Stimulated activated CD8-positive, alpha-beta memory T cell treated with anti-CD3 and anti-CD28 coated beads, Interleukin-7, amount 100 ng/mL, for 1 hour (primary cell): ENCODE measurements at regions not wholly inside any gene's neighbourhood (a gene's known extent, or its start where the extent isn't known, plus 50 kb on each side); places are given as distances from the start of the nearest gene placed in this dataset.
"Not testable (repeated sequence)": the region's sequence is repeated elsewhere in the genome, so short reads cannot be mapped to it uniquely, and the experiment has no call there.

ENCODE experiments used
- DNase-seq, 2 donors: peaks; one replicate each; pipeline ENCODE4 v3.0.0-alpha.2; 2020; ENCODE audit warnings: low read depth in 2 of 2

DNA sequence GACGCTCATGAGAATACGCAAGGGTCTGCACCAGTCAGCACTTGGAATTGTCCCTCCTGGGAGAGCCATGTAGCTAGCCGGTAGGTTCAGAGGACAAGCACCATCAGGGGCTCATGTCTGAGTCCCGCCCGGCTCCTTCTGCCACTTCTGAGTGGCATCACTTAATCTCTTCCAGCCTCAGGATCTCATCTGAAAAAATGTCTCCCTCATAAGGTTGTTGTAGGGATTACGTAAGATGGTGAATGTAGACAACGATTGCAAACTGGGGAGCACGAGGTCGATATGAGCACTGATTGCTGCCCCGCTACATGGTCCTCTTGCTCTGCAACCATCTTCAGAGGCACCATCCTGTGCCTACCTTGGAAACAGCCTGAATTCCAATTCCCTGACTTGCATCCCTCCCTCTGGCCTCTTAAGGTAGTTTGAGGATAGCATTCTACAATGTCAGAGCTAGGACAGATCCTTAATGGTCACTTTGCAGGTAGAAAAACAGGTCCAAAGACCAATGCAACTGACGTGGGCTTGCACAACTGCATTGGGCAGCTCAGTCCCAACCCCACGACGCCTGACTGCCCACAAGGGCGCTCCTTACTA lies 115.8 kb upstream of the TMEM45B start:
- no peak for DNase-seq

DNA sequence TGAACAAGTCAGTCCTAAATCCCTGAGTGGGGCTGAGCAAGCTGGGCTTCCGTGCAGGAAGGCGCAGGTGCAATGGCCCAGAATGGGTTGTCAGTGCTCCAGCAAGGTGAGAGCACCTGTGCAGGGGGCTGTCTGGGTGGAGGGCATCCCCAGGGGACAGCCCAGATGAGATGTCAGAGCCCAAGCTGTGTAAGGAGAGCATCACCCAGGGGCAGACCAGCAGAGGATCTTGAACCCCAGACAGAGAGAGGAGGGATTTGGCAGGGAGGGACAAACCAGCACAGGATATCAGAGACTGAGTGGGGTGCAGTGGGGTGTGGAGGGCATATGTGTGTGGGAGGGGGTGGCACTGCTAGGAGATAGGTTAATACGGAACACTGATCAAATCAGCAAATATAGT lies 114.9 kb upstream of the TMEM45B start:
- no peak for DNase-seq

DNA sequence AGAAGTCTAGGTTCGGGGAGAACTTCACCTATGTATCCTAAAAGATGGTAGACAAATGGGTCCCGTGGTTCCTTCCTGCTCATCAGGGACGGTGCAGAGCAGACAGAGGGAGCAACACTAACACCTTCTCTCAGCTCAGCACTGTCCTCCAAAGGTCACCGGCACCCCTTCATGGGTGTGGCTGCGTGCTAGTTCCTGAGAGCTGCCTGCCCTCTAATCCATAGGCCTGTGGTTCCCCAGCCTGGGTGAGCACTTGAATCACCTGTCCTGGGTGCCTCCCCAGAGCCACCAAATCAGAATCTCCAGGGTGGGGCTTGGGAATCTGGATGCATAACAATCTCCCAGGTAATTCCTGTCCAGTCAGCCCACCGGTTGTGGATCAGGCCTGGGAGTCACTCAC lies 113.9 kb upstream of the TMEM45B start:
- no peak for DNase-seq

DNA sequence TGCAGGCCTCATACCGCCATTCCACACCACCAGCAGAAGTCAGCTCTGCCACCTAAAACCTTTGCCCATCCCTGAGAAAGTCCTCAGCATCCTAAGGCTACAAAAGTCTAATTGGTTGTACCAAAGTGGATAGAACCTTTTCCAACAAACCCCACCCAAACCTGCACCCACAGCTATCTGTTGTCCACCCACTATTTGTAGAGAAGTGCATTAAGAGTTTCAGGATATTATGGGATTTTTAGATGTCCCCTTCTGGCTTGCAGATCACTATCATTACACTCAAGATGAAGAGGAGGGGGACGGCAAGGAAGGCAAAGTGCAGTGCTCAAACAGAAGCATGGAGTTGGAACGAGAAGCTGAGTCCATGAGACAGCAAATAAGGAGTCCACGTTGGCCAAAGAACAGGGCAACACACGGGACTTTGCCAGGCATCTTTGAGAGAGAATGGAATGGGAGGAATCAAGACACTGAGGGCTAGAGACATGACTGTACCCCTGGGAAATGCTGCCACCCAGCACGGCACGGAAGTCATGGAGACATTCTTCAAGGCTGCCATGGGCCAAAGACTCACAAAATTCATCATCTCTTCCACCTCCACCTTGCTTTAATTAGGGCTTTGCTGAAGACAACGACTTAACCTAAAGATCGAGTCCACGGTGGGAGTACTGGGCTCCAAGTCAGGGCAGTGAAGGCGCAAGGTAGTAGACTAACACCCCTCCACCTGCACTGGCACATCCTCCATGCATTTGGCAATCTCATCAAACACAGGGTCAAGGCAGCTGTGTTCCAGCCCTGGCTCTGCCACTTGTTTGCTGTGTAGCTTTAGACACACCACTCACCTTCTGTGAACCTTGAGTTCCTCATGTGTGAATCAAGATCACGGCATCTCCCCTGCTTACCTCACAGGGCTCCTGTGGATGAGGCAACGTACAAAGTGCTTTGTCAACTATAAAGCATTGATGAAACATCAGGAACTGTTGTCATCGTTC lies 112.9 kb upstream of the TMEM45B start:
- DNase-seq, result no peak

DNA sequence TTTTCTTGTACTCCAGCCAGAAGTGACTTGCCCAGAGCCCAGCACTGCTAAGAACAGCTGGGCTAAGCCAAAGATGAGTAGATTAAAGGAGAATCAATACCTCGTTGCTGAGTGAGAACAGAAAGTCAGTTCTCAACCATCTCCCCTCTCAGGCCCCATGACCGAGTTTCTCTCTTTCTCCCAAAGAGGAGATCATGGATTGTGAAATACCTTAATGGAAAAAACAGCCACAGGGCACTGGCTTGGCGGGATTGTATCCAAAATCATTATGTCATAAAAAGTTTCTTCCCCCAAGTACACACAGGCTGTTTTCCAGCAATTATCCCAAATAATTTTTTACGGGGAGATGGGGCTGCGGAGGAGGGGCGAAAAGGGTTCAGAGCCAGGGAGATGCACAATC lies 111.8 kb upstream of the TMEM45B start:
- DNase-seq, result no peak

DNA sequence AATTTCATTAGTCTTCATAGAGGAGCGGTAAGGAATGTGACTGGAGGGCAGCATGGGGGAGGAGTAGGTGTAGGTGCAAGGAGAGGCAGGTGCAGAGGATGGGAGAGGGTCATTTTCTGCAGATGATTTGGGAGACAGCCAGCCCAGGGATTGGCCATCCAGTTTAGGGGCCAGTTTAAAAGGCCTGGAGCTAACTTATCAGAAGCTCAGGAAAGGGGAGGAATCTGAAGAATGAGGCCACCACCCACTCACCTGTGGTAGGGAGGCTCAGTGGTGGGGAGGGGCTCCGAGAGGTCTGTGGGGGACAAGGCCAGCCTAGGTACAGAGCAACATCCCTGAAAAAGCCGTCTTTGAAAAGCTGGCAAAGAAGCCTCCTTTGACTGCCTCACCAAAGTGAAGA lies 110.8 kb upstream of the TMEM45B start:
- DNase-seq, result no peak

DNA sequence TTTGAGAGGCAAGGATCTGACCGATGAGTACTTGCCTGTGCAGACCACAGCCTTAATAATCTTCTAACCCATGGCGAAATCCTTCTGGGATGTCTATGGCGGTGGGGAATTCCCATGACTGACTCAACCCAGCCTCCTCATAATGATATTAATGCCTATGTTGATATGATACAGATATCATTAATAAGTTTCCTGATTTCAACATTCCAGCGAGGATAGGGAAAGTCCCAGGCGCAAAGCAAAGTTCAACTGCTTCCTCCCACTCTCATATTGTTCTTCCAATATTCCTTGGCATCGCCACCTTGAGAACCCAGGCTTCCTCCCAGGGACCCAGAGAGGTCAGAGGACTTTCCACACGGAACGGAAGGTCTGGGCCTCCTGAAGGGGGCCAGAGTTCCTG lies 110.3 kb upstream of the TMEM45B start:
- DNase-seq, result no peak

DNA sequence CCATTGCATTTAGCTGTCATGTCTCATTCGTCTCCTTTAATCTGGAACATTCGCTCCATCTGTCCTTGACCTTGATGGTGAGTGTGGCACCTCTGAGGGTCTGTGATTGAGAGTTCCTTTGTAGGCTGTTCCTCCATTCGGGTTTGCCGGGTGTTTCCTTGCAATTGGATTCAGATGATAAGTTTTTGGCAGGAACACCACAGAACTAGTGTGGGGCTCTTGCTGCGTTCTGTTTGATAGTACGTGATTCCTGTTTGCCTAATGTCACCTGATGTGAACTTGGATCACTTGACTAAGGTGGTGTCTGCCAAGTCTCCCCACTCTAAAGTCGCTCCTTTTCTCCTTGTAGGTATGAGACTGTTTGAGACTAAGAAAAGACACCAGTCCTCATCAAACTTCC lies 109.7 kb upstream of the TMEM45B start:
- no peak for DNase-seq

DNA sequence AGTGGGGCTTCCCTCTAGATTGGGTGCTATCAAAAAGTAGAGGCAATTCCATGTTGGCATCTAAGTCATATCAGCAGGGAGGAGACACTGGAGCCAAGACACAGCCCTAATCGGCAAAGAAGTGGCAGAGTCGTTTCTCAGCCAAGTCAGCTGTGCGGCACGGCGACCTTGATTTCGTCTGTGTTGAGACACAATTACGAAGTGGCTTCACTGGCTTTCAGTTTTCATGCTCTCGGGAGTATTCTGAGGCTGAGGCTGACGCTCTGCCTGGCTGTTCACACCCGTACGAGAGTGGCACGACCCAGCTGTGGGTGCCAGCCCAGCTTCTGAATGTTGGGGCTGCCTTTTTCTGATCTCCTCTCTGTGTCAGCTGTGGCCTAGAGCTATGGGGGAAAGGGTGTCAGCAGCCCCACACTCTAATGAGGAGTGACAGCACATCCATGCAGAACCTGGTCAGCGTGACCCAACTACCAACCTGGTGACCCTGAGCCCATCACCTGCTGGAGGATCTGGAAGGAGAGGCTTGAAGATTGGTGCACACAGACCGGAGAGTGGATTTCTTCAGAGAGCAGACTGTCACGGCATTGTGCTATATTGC lies 105.7 kb upstream of the TMEM45B start:
- DNase-seq, result no peak

DNA sequence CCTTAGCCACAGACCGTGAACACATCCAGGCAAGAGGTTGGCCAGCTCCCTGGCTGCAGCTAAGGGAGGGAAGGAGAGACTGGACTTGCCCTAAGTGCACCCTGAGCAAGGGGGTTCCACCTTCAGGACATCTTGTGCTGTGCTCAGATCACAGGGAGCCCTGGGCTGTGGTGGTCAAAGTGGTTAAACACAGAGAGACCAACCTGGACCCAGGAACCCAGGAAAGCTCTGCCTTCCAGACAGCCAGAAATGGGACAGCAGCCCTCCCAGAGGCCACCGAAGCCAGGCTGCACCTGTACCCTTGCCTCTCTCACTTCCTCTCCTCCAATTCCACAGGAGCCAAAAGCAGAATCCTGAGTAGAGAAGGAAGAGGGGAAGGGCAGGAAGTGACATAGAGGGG lies 105.2 kb upstream of the TMEM45B start:
- no peak for DNase-seq

DNA sequence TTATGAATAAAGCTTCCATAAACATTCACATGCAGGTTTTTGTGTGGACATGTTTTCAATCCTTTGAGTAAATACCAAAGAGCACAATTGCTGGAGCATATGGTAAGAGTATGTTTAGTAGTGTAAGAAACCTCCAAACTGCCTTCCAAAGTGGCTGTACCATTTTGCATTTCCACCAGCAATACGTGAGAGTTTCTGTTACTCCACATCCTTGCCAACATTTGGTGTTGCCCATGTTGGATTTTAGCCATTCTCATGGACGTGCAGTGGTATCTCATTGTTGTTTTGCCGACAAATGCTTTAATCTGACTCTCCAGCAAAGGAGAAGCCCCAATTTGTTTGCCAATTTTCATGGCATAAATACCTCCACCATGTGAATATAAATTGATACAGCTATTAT lies 103.9 kb upstream of the TMEM45B start:
- no peak for DNase-seq

DNA sequence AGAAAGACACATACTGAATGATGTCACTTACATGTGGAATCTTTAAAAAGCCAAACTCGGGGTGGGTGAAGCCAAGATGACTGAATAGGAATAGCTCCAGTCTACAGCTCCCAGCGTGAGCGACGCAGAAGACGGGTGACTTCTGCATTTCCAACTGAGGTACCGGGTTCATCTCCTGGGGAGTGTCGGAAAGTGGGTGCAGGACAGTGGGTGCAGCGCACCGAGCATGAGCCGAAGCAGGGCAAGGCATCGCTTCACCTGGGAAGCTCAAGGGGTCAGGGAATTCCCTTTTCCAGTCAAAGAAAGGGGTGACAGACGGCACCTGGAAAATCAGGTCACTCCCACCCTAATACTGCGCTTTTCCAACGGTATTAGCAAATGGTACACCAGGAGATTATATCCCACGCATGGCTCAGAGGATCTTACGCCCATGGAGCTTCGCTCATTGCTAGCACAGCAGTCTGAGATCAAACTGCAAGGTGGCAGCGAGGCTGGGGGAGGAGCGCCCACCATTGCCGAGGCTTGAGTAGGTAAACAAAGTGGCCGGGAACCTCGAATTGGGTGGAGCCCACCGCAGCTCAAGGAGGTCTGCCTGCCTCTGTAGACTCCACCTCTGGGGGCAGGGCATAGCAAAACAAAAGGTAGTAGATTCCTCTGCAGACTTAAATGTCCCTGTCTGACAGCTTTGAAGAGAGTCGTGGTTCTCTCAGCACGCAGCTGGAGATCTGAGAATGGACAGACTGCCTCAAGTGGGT lies 103.0 kb upstream of the TMEM45B start:
- DNase-seq, result not testable (repeated sequence)

DNA sequence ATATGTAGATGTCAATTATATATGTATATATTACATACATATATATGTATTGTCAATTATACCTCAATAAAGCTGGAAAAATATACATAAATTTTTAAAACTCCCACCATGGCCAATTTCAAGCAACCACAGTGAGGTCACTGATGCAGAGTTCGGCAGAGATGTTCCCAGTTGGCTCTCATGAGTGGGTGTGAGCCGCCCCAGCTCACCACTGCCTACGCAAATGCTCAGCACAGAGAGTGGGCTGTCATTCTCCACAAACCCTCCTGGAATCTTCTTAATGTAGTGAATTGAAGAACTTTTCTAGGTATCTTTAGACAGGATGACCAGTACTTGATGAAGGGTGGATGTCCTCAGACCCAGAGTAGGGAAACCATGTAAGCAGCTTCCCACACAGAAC lies 96.6 kb upstream of the TMEM45B start:
- no peak for DNase-seq

DNA sequence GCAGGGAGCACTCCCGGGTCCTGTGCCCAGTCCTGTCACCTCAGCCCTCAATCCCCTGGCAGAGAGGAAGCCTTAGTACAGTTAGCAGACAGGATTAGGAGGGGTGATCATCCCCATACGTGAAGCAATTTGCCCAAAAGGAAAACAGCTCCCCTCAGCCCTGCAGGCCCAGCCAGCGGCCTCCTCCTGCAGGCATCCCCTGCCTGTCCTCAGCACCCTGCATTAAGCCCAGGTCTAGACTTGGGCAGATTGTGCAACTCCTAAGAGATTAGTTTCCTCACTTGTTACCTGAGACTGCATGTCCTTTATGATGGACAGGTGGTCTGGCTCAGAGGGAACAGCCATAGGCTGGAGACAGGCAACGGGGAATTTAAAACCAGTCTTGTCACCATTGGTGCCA lies 95.5 kb upstream of the TMEM45B start:
- DNase-seq, result no peak

DNA sequence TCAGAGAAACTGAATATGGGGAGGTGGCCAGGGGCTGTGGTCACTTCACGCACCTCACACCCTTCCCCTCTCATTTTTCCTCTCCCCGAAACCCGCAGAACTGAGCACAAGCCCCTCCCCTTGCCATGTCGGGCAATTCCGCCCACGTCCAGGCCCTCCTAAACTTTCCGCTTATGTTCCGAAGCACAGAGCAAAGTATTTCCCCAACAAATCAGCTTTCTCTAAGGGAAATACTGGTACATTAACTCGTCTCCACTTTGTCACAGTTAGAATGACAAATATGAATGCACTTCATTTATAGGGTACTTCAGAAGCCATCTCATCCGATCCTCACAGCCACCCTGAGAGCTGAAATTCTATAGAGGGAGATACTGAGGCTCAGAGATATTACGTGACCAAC lies 94.7 kb upstream of the TMEM45B start:
- DNase-seq, result no peak

DNA sequence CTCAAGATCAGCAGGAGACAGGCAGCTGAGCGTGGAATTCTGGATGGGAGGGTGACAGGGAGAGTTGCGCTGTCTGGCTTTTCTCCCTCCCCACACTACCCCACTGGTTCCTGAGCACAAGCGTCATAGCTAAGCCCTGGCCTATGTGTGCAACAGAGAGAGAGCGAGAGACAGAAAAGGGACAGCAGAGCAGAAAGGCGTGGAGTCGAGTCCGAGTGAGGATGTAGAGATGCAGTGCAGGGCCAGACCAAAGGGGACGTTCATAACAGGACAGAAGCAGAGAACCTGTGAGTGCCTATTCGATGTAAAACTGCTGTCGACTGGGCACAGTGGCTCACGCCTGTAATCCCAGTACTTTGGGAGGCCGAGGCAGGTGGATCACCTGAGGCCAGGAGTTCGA lies 94.0 kb upstream of the TMEM45B start:
- DNase-seq, result no peak

DNA sequence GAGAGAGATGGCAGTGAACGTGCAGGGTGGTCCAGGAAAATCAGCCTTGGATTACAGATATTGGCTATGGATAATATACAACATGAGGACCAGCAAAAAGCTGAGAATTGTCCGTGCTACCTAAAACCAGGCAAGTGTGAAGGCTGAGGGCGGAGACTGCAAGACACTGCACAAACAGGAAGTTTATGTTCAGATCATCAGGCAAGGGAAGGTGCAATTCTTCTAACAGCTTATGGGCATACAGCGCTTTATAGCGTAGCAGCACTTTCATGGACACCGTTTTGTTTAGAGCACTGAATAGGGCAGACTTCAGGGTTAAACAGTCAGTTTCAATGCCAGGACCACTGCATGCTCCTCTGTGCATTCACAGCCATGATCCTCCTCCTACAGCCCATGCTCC lies 93.1 kb upstream of the TMEM45B start:
- DNase-seq, result no peak

DNA sequence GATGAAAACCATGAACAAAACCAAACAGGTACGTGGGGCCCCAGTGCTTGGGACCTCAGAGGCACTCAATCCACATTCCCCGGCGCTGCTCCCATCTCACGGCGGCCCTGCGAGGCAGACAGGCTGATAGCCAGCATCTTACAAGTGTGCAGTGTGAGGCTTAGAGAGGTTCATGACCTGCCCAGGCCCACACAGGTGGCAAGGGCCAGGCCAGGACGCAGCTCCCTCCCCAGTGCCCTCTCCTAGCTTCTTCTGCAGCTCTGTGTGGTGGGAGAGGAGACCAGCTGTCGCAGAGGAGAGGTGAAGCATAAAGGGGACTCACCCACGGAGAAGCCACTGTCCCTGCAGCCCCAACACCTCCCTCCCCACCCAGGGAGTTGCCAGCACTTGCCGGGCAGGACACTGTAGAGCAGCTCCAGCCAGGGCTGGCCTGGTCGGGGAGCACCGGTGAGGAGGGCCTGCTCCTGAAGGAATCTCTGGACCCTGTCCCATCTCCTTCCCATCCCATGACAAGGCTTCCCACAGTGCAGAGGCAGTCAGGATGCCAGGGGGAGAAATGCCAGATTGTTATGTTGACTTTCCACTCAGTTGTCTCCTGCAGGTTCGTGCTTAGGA lies 92.4 kb upstream of the TMEM45B start:
- DNase-seq, result no peak

DNA sequence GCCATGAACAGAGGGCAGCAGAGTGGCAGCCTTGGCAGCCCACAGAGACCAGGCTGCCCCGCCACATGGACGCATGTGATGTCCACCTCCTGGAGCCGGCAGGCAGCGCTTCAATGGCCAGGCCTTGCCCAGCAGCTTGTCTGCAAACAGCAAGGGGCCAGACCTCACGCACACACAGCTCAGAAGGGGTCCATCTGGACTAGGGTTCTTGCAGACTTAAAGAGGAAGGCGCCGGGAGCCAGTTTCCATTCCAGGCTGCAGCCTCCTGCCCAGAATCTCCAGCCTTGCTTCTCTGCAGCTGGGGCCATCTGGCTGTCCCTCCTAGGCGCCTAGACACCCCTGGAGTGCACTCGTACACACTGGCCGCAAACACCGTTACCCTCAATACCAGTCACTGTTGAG lies 91.9 kb upstream of the TMEM45B start:
- no peak for DNase-seq

DNA sequence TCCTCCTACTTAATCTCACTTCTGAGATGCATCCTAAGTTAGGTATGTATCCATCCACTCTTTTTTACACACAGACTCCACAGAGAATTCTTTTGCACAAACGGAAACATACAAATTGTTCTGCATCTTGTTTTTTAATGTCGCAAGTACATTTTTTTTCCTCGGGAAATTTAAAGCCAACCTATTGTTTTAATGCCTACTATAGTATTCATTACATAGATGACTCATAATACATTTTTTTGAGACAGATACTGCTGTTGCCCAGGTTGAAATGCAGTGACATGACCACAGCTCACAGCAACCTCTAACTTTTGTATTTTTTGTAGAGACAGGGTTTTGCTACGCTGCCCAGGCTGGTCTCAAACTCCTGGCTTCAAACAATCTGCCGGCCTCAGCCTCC lies 90.8 kb upstream of the TMEM45B start:
- no peak for DNase-seq

DNA sequence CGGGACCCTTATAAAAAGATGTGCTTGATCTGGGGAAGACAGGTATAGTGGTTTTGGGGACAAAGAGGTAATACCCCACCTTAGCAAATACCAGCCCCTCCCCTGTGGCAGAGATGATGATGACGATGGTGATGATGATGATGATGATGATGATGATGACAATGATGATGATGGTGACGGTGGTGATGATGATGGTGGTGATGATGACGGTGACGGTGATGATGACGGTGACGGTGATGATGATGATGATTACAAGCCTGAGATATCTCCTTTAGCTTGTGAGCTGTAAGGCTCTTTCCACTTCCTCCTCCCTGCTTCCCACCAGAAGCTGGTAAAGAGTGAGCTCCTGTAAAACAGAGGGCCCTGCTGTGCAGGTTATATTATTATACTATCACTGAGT lies 89.5 kb upstream of the TMEM45B start:
- DNase-seq, result no peak

DNA sequence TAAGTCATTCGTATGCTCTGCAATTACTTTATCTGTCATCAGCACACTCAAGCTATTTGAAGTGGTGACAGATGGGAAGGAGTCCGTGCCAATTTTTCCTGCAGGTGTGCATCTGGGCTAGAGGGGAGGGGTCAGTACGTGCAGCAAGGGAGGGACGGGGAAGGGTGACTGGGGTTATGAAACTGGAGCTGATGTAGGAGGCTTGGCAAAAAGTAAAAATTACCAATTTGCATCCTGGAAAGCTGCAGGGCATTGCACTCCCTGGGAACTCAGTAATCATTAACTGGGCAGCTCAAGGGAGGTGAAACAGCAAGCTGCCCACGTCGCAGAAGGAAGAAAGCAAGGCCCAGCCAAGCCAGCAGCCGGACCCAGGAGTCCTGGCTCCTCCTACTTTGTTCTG lies 87.1 kb upstream of the TMEM45B start:
- DNase-seq, result no peak
